Cardiac fibroblast (primary cell): ENCODE measurements at regions not wholly inside any gene's neighbourhood (a gene's known extent, or its start where the extent isn't known, plus 50 kb on each side); places are given as distances from the start of the nearest gene placed in this dataset.

Experiments
- DNase-seq, 2 donors: peaks; one replicate each; pipeline versions ENCODE4 v3.0.0 to v3.0.0-alpha.2; 2010; ENCODE audit warnings: low read depth in 2 of 2
- H3K4me3 ChIP-seq, 2 donors: replicated peaks in 1 of 2; 1 replicate in 1 of 2; 2 replicates in 1 of 2; pipeline ENCODE4 v1.5.1; 2011; ENCODE audit warnings: low read depth in 2 of 2, low read length in 2 of 2, mild to moderate bottlenecking in 2 of 2, moderate library complexity in 1 of 2
- TF ChIP-seq, protein P1 (sequence below): IDR thresholded peaks from one replicate; pipeline ENCODE4 v1.5.1; 2011; ENCODE audit warnings: low read depth, mild to moderate bottlenecking, low read length, inconsistent platforms

DNA sequence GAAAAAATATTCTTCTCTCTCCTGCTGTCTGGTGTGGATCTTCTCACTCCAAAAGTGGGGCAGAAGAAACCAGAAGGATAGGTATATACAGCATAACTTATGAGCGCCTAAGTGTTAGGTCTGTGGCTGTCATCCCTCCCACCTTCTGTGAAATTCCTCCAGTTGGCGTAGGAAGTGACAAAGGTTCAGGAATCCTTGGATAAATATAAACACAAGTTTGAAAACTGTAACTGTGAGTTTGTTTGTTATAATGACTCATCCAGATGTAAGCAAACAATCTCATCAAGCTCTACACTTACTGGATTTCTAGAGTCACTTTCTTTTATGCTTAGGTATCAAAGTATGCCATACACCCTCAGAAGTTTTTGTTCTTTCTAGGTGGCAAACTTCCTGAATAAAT, 405.2 kb downstream of the FAT4 start:
- TF ChIP-seq, protein P1, sequence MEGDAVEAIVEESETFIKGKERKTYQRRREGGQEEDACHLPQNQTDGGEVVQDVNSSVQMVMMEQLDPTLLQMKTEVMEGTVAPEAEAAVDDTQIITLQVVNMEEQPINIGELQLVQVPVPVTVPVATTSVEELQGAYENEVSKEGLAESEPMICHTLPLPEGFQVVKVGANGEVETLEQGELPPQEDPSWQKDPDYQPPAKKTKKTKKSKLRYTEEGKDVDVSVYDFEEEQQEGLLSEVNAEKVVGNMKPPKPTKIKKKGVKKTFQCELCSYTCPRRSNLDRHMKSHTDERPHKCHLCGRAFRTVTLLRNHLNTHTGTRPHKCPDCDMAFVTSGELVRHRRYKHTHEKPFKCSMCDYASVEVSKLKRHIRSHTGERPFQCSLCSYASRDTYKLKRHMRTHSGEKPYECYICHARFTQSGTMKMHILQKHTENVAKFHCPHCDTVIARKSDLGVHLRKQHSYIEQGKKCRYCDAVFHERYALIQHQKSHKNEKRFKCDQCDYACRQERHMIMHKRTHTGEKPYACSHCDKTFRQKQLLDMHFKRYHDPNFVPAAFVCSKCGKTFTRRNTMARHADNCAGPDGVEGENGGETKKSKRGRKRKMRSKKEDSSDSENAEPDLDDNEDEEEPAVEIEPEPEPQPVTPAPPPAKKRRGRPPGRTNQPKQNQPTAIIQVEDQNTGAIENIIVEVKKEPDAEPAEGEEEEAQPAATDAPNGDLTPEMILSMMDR = no peak
- peak in 1 of 2 donors; percentile 70 for DNase-seq
- no peak overlapping the region for H3K4me3 ChIP-seq

DNA sequence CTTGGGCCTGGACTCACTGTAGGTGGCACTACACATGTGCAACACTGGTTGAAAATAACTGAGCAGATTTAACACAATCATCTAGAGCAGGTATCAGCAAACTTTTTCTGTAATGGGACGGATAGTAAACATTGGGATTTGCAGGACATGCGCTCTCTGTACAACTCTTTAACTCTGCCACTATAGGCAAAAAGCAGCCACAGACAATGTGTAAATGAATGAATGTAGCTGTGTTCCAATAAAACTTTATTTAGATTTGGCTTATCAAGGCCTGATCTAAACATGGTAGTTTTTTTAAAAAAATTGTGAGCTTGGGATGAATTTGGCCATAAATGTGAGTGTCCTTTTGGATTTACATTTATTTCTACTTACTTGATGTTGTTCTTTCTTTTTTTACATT, 407.3 kb downstream of the FAT4 start:
- no peak overlapping the region for H3K4me3 ChIP-seq
- DNase-seq = no peak
- TF ChIP-seq, protein P1 = no peak

DNA sequence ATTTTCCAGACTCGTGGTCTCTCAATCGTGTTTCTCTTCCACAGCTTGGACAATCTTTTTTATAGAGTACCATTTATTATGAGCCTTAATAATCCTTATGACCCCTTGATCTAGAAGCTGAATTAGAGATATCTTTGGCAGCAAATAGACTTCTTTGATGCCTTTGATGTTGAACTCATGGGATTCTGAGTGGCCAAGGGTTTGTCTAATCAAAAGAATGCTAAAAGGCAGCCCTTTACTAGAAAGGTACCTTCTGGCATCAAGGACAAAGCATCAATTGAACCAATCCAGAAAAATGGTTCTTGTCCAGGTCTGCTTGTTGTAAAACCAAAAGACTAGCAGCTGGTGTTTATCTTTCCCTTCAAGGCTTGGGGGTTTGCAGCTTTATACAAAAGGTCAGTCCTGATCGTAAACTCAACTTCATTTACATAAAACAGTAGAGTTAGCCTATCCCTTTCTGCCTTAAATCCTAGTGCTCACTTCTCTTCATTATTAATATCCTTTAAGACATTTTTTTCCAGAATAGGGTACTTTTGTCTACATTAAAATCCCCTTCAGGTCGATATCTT, 411.3 kb downstream of the FAT4 start:
- no peak for DNase-seq
- no peak overlapping the region for H3K4me3 ChIP-seq
- TF ChIP-seq, protein P1 = no peak

DNA sequence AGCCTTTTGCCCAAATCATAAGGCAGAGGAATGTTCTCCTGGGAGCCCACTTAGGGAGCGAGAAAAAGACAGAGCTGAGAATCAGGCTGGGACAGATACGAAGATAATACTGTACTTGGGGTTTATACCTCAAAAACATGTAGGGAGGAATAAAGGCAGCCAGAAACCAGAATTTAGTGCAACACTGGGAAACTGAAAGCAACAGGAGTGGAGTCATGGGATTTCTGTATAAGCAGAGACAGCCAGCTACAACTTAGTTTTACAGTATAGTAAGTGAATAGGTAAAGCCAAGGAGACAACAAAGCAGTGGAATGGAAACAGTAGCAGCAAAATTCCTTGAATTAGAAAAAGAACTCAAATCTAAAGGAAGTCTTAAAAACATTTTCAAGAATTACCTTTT, 413.2 kb downstream of the FAT4 start:
- DNase-seq = peak in 1 of 2 donors; percentile 3

DNA sequence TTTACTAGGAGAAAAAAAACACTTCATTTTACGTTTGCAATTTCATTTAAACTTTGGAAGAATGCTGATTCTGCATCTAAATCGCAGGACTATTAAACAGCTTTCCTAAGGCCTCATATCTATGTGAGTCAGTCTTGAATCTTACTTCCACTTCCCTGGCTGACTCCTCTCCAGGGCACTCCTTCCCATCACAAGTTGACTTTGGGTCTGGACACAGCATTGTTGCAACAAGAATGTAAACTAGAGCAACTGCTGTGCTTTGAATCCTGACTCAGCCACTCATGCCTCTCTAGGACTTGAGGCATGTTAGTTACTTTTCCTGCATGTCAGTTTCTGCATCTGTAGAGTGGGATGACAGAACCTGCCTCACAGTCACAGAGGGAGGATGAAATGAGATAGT, 413.8 kb downstream of the FAT4 start:
- peak; percentile 92 to 97 for DNase-seq
- H3K4me3 ChIP-seq = no peak overlapping the region
- TF ChIP-seq, protein P1 = no peak

More for the DNA sequence above, 413.2 kb downstream of the FAT4 start:
- no peak overlapping the region for H3K4me3 ChIP-seq
- TF ChIP-seq, protein P1 = no peak

DNA sequence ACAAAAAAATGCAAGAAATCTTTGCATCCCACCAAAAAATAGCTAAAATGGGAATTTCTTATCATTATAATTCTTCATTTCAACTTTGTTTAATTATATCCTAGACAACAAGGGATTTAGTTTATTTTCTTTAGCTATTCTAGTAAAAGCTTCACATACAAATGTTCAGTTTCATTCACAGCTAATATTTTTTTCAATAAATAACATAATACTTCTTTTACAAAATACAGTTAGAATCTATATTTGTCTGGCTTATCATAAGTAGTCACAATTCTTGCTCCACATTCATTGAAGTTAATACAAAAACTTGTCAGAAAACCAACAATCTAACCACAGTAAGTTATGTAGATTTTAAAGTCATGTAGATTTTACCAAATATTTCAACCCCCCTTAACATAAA, 414.4 kb downstream of the FAT4 start:
- H3K4me3 ChIP-seq = no peak overlapping the region
- TF ChIP-seq, protein P1 = no peak
- DNase-seq = no peak

DNA sequence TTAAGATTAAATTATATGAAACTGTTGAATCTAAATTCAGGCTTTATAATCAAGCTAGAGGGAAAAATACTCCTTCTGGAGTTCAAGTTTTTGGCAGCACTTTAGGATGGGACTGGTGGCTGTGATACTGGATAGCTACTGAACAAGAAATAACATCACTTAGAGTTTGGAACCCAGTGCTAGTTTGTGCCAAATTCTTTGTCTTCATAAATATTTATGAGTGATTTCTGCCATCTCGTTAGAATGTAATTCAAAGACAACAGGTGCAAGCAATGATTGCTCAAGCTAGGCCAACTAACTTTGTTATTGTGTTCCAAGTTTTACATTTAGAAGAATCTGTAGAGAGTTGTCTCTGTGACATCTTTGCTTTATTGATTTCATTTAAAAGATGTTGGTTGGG, 417.9 kb downstream of the FAT4 start:
- TF ChIP-seq, protein P1 = no peak
- H3K4me3 ChIP-seq = no peak overlapping the region
- DNase-seq = no peak
